Hematopoietic multipotent progenitor cell (in vitro differentiated cells): ENCODE measurements at regions not wholly inside any gene's neighbourhood (a gene's known extent, or its start where the extent isn't known, plus 50 kb on each side); places are given as distances from the start of the nearest gene placed in this dataset.

Experiments
- DNase-seq, 3 donors: peaks; one replicate each; pipeline ENCODE4 v3.0.0-alpha.2; 2011 to 2015; ENCODE audit warnings: low read depth in 2 of 3, low spot score in 2 of 3

DNA sequence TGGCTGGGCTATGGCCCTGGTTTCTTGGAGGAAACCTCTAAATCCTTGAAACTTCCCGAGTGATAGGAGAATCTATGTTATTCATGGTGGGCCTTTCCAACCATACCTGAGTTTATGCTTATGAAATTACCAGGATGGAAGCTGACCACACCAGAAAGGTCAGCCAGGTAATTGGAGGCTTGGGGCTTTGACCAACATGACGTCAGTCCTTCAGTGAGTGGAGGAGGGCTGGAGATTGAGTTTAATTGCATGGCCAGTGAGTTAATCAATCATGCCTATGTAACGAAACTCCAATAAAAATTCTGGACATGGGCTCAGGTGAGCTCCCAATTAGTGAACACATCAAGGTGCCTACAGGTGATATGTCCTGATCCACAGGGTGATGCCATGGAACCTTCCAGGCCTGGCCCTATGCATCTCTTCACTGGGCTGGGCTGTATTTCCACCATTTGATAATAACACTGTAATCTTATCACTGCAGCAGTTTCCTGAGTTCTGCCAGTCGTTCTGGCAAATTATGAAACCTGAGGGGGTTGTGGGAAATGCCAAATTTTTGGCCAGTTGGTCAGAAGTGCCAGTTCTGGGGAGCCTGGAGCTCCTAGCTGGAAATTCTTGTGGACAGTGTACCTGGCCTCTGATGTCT, 106.5 kb downstream of the CDH26 start:
- DNase-seq = peak in 1 of 3 donors; percentile 52

- DNase-seq = no peak
These were observed 107.7 kb downstream of the CDH26 start for GRCh38 chr20:60065741-60066437.

DNA sequence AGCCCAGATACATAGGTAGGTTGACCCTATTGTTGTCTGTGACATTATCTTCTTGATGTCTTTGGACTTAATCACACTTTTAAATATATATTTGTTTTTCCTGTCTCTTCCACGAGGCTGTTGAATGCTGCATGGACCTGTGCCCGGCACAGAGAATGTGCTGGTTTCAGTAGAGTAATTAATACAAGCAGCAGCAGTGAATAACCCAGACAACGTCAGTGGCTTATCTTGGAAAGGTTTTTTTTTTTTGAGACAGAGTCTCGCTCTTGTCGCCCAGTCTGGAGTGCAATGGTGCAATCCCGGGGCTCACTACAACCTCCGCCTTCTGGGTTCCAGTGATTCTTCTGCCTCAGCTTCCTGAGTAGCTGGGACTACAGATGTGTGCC, 108.2 kb downstream of the CDH26 start:
- no peak for DNase-seq

GRCh38 chr20:60068509-60068908, 110.3 kb downstream of the CDH26 start:
- DNase-seq = no peak

DNA sequence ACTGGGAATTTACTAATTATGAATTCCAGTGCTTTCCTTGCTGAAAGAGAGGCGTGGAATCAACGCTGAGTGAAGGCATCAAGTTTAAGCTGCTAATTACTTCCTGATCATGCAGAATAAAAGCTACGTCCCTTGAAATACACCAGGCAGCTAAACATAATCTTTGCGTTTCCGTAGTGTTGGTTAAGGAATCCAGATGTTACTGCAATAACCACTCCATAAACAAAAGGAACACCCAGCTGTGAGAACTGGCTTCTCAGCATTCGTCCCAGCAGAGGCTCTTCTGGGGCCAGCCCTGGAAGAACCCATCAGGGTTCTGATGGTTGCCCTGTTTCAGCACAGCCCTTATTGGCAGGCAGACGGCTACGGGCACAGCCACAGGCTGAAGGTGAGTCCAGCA, 111.4 kb downstream of the CDH26 start:
- DNase-seq = no peak

DNA sequence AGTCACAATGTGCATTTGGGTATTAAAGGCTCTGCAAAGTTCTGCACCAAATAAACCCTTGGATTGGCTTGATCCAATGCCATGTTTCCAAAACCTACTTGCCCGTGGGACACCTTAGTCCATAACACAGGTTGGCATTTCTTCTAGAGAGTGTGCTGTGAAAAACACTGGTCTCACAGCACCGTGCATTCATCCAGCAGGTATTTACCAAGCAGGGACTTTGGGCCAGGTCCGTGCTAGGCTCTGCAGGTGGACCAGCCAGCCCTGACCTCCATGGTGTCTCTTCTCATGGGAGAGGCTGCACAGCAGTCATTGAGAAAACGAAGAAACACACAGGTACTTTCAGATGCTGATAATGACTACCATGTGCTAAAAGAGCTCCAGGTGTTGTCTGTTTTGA, 112.6 kb downstream of the CDH26 start:
- DNase-seq = no peak

DNA sequence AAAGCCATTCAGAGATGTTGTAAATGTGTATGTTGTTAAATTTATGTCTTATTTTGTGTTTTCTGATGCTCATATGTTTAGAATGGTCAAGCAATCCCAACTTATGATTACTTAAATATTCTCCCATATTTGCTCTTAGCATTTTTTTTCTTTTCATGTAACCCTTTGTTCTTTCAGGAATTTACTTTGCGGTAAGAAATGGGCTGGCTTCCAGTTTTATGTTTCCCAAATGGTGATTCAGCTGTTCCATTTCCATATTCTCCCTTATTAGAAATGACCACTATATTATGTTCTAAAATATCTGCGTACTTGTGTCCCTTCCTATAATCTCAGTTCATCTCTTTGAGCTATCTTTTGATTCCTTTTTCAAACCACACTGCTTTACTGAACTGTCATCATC, 113.7 kb downstream of the CDH26 start:
- no peak for DNase-seq

DNA sequence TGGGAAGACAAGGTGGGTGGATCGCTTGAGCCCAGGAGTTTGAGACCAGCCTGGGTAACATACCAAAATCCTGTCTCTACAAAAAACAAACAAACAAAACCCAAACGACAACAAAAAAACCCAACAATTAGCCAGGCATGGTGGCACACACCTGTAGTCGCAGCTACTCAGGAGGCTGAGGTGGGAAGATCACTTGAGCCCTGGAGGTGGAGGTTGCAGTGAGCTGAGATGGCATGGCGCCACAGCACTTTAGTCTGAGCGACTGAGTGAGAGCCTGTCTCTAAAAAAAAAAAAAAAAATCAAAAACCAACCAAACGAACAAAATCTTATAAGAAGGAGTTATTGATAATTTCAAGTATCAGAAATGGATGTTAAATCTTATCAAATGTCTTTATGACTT, 114.9 kb downstream of the CDH26 start:
- no peak for DNase-seq

GRCh38 chr20:60073504-60073903, 115.3 kb downstream of the CDH26 start:
- no peak for DNase-seq

DNA sequence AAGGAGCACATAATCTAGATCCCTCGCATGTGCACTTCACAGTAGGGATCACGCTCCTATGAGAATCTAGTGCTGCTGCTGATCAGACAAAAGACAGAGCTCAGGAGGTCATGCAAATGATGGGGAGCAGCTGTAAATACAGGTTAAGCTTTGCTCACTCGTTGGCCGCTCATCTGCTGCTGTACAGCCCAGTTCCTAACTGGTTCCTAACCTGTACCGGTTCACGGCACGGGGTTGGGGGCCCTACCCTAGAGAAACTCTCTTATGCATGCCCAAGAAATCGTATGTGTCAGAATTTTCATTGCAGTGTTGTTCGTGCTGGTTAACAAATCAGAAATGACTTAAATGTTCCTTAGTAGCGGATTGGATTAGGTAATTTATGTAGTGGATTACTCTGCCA, 116.1 kb downstream of the CDH26 start:
- DNase-seq = no peak

- peak in 1 of 3 donors; percentile 16 for DNase-seq
These were observed 120.4 kb downstream of the CDH26 start for GRCh38 chr20:60078351-60079250.

DNA sequence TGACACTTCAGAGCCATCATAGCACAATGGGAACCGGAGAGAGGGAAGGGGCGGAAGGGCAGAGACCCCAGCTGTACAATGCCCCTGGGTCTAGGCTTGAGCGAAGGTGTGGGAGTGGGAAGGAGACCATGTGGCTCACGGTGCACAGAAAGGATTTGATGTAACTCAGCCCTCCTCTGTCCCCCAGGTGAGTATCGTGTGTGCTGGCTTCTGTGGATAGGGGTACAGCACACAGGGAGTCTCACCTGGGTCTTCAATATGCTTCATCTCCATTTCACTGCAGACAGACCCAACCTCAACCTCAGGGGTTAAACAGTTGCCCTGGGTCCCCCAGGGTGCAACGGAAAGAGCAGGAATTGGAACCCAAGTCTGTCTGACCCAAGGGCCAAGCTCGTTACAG, 122.2 kb downstream of the CDH26 start:
- DNase-seq = no peak

GRCh38 chr20:60085551-60086132, 127.4 kb downstream of the CDH26 start:
- DNase-seq = no peak

DNA sequence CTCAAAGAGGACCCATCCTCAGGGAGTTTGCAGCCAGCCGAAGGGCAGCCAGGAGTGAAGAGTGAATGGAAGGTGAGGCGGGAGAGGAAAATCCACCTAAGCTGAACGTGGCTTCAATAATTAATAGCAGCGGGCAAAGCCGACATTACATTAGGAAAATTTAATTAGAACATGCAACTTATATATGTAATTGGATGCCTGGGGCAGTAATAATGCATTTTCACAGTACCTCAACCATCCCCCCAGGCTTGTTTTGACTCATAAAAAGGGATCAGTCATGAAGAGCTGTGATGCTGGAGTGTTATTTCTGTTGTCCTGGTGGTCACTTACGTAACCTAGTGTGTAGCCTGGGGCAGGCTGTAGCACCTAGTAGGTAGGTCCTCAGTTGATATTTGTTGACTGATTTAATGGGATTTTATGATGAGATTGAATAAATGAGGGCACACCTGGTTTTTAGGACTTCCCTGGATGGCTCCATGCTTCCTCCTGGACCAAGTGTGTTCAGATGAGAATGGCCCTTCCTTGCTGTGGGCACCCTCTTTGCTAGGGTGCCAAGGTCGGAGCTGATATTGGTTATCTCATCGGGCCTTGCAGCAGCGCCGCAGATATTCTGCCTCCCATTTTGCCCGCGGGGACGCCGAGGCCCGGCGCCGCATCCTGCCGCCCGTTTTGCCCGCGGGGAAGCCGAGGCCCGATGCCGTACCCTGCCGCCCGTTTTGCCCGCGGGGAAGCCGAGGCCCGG, 128.8 kb downstream of the CDH26 start:
- no peak for DNase-seq

GRCh38 chr20:60087563-60088105, 129.4 kb downstream of the CDH26 start:
- no peak for DNase-seq

DNA sequence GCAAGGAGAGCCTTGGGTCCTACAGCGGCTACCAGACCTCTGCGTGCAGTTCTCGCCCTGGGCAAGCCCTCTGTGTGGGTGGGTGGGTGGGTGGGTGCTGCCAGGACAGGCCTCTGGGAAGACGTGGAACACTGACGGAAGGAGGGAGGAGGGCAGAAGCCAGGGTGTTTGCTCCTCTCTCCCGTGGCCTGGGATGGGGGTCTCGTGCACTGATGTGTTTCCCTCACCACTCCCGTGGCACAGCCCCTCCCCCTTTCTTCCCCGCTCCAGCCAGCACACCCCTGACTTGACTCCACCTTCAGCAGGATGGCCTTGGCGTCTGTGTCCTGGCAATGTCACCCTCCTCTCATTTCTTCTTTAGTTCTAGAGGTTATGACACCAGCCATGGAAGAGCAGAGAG, 130.0 kb downstream of the CDH26 start:
- DNase-seq = no peak

GRCh38 chr20:60090631-60091030, 132.4 kb downstream of the CDH26 start:
- DNase-seq = no peak

GRCh38 chr20:60091305-60091704, 133.1 kb downstream of the CDH26 start:
- no peak for DNase-seq

GRCh38 chr20:60091861-60092260, 133.6 kb downstream of the CDH26 start:
- DNase-seq = no peak

- DNase-seq = peak in 1 of 3 donors; percentile 16
These were observed 134.5 kb downstream of the CDH26 start for GRCh38 chr20:60092729-60093128.
